ENCODE measurements at regions not wholly inside any gene's neighbourhood (a gene's known extent, or its start where the extent isn't known, plus 50 kb on each side); places are given as distances from the start of the nearest gene placed in this dataset.

DNA sequence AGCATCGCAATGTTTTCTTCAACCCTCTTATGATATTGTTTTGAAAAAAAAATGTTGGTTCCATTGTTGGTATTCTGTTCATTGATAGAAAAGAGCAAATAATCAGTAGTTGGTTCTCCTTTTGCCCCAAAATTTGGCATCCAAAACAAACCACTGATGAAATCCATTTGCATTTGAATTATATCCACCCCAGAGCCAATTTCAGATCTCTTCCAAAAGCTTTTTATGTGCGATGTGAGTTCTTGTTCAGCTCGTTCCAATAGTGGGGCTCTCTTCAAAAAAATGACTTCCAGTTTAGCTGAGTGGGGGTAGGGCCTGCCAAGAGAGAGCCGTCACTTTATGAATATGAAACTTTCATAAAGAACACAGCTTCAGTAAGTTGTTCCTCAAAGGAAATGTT lies 130.7 kb downstream of the DIO2 start:
- Histone ChIP-seq H3K9me3 (ENCODE audit: control insufficient read depth, low read length) (no peaks in the 10 kb centered on the region), H3K9ac (ENCODE audit: extremely low read depth, low read length, poor library complexity, severe bottlenecking) (no peak overlapping the region), H3K4me3 (ENCODE audit: low read length) (no peak overlapping the region), H3K4me1 (ENCODE audit: control insufficient read depth, insufficient read depth, low read length) (no peaks in the 10 kb centered on the region), H3K27me3 (ENCODE audit: control insufficient read depth, insufficient read depth, low read length, poor library complexity, severe bottlenecking) (no peaks in the 10 kb centered on the region), H3K27ac (ENCODE audit: low read depth, low read length) (no peak overlapping the region), H3K36me3 (ENCODE audit: control insufficient read depth, insufficient read depth, low read length) (no peaks in the 10 kb centered on the region)
- H3K4me3 Mint-ChIP-seq: no peak overlapping the region
- 93 to 100% methylated on average over 2 to 4 of the region's 4 CpGs for WGBS, 2 experiments (ENCODE audit: insufficient coverage in 1 of 2, insufficient read length in 1 of 2)
- no peaks in the 10 kb centered on the region for H3K27me3 Mint-ChIP-seq (ENCODE audit: insufficient read depth)
- TF ChIP-seq CTCF (conservative IDR thresholded peaks at IDR 0.05): no peak
- H3K9me3 Mint-ChIP-seq: no peaks in the 10 kb centered on the region
- H3K4me1 Mint-ChIP-seq: no peaks in the 10 kb centered on the region
- DNase-seq: no peak
- no peak overlapping the region for H3K27ac Mint-ChIP-seq
- H3K36me3 Mint-ChIP-seq (ENCODE audit: low read depth): no peaks in the 10 kb centered on the region

DNA sequence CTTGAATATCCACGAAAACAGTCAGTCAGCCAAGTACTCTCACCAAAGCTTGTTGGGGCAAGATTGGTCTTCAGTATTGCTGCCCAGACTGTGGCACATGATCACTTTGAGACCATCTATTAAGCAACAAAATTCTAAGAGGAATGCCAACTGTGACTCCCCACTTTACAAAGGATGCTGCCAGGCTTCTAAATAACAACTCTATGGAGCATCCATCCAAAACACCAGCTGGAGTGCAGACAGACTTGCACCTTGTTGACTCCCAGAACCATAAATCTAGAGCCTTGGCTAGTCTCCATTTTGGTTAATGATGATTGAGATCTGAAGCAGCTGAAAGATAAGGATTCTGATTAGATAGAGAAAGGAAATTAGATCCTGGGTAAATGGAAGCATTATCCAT lies 132.8 kb downstream of the DIO2 start:
- Mint-ChIP-seq H3K9me3 (no peaks in the 10 kb centered on the region), H3K4me1 (no peaks in the 10 kb centered on the region), H3K27me3 (ENCODE audit: insufficient read depth) (no peaks in the 10 kb centered on the region), H3K4me3 (no peak overlapping the region), H3K36me3 (ENCODE audit: low read depth) (no peaks in the 10 kb centered on the region), H3K27ac (no peak overlapping the region)
- Histone ChIP-seq H3K27ac (ENCODE audit: low read depth, low read length) (no peak overlapping the region), H3K4me1 (ENCODE audit: control insufficient read depth, insufficient read depth, low read length) (no peaks in the 10 kb centered on the region), H3K9me3 (ENCODE audit: control insufficient read depth, low read length) (no peaks in the 10 kb centered on the region), H3K27me3 (ENCODE audit: control insufficient read depth, insufficient read depth, low read length, poor library complexity, severe bottlenecking) (no peaks in the 10 kb centered on the region), H3K4me3 (ENCODE audit: low read length) (no peak overlapping the region), H3K9ac (ENCODE audit: extremely low read depth, low read length, poor library complexity, severe bottlenecking) (no peak overlapping the region), H3K36me3 (ENCODE audit: control insufficient read depth, insufficient read depth, low read length) (no peaks in the 10 kb centered on the region)
- TF ChIP-seq CTCF (conservative IDR thresholded peaks at IDR 0.05): no peak
- 88 to 100% methylated on average over 1 of the region's 1 CpG for WGBS, 2 experiments (ENCODE audit: insufficient coverage in 1 of 2, insufficient read length in 1 of 2)
- DNase-seq: no peak

DNA sequence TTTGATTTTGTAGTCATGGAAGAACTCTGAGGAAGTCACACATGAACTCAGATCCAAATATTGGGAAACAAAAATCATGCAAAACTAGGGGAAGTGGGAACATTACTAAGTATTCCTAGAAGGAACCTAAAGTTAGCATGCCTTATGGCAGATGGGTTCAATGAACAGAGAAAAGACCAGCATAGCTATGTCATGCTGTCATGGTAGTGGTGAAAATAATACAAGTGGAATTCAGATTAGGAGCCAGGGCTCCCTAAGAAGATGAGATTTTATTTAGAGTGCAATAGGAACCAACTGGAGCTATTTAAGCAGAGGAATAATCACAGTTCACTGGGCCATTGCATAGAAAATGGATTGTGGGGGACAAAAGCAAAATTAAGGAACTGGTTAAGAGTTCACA lies 134.0 kb downstream of the DIO2 start:
- no peaks in the 10 kb centered on the region for H3K4me1 ChIP-seq (ENCODE audit: control insufficient read depth, insufficient read depth, low read length)
- no peak overlapping the region for H3K27ac ChIP-seq (ENCODE audit: low read depth, low read length)
- no peak overlapping the region for H3K4me3 Mint-ChIP-seq
- DNase-seq: no peak
- no peak for TF ChIP-seq CTCF (conservative IDR thresholded peaks at IDR 0.05)
- no peak overlapping the region for H3K4me3 ChIP-seq (ENCODE audit: low read length)
- H3K36me3 ChIP-seq (ENCODE audit: control insufficient read depth, insufficient read depth, low read length): no peaks in the 10 kb centered on the region
- H3K9ac ChIP-seq (ENCODE audit: extremely low read depth, low read length, poor library complexity, severe bottlenecking): no peak overlapping the region
- H3K9me3 Mint-ChIP-seq: peaks cover 5% of the 10 kb centered on the region
- H3K4me1 Mint-ChIP-seq: no peaks in the 10 kb centered on the region
- H3K9me3 ChIP-seq (ENCODE audit: control insufficient read depth, low read length): peaks cover 4% of the 10 kb centered on the region
- no peak overlapping the region for H3K27ac Mint-ChIP-seq
- no peaks in the 10 kb centered on the region for H3K36me3 Mint-ChIP-seq (ENCODE audit: low read depth)
- H3K27me3 Mint-ChIP-seq (ENCODE audit: insufficient read depth): no peaks in the 10 kb centered on the region
- no peaks in the 10 kb centered on the region for H3K27me3 ChIP-seq (ENCODE audit: control insufficient read depth, insufficient read depth, low read length, poor library complexity, severe bottlenecking)

All from endodermal cell (in vitro differentiated cells).